ENCODE measurements at regions not wholly inside any gene's neighbourhood (a gene's known extent, or its start where the extent isn't known, plus 50 kb on each side); places are given as distances from the start of the nearest gene placed in this dataset.

DNA sequence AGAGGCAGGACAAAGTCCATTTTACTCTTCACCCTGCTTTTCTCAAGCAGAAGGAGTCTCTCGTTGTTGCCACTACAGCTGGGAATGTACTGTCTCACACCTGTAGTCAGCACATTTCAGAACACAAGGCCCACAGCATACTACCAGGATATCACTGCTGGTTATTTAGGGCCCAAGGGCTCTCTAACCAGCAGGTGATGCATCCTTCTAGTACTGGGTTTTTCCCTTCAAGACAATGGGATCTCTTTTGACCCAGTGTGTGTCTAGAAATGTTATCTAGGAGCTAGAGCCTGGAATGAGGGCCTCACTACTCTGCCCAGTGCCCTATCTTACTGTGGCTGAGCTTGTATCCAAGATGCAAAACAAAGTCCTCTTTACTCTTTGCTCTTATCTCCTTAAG, 235.1 kb upstream of the PRR16 start:
- Histone ChIP-seq H3K27me3 (no peaks in the 10 kb centered on the region), H3K4me1 (replicated peaks in 1 of 2) (no peaks in the 10 kb centered on the region), H3K4me3 (no peak overlapping the region), H3K9me3 (replicated peaks in 1 of 3) (no peaks in the 10 kb centered on the region), H3K36me3 (replicated peaks in 1 of 2) (no peaks in the 10 kb centered on the region), H3K27ac (no peak overlapping the region)
- 64 to 83% (median 83%) methylated on average over 1 of the region's 1 CpG; no CpG with 5 or more reads in 1 of the 4 donors for WGBS, 4 donors
- intact Hi-C loops (cut with DNase I): no loop called here
- DNase-seq: no peak
- TF ChIP-seq, protein P1, sequence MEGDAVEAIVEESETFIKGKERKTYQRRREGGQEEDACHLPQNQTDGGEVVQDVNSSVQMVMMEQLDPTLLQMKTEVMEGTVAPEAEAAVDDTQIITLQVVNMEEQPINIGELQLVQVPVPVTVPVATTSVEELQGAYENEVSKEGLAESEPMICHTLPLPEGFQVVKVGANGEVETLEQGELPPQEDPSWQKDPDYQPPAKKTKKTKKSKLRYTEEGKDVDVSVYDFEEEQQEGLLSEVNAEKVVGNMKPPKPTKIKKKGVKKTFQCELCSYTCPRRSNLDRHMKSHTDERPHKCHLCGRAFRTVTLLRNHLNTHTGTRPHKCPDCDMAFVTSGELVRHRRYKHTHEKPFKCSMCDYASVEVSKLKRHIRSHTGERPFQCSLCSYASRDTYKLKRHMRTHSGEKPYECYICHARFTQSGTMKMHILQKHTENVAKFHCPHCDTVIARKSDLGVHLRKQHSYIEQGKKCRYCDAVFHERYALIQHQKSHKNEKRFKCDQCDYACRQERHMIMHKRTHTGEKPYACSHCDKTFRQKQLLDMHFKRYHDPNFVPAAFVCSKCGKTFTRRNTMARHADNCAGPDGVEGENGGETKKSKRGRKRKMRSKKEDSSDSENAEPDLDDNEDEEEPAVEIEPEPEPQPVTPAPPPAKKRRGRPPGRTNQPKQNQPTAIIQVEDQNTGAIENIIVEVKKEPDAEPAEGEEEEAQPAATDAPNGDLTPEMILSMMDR (IDR thresholded peaks at IDR 0.05): no peak
- no peak for TF ChIP-seq POLR2A (IDR thresholded peaks at IDR 0.05)

- no peaks in the 10 kb centered on the region for H3K4me1 ChIP-seq (replicated peaks in 1 of 2)
- TF ChIP-seq POLR2A (IDR thresholded peaks at IDR 0.05): no peak
- TF ChIP-seq, protein P1 (IDR thresholded peaks at IDR 0.05): no peak
- H3K27me3 ChIP-seq: no peaks in the 10 kb centered on the region
- peaks cover 0 to 6% (median 0%) of the 10 kb centered on the region in 3 donors for H3K9me3 ChIP-seq (replicated peaks in 1 of 3)
- H3K4me3 ChIP-seq: no peak overlapping the region
- 96 to 100% (median 99%) methylated on average over 1 of the region's 1 CpG for WGBS, 4 donors
- intact Hi-C loops (cut with DNase I): no loop called here
- DNase-seq: no peak
- H3K27ac ChIP-seq: no peak overlapping the region
- H3K36me3 ChIP-seq (replicated peaks in 1 of 2): no peaks in the 10 kb centered on the region
Measured at GRCh38 chr5:120231563-120231962, 232.5 kb upstream of the PRR16 start.

DNA sequence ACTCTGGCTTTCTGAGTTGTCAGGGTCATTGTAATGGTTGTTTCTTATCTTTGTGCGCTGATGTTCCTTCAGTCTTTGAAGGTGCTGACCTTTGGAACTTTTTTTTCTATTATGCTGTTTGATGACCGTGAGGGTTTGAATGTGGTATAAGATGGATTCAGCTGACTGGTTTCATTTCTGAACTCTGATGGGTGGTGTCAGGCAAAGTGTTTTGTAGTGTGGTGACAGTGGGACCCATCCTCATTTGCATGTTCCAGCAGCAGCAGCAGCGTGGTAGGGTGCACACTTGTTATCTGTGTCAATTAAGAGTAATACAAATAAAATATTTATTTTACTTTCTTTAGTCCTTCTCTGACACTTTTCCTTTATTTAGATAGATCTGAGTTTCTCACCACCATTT, 227.7 kb upstream of the PRR16 start:
- 74 to 83% (median 78%) methylated on average over 3 of the region's 3 CpGs for WGBS, 4 donors
- no peaks in the 10 kb centered on the region for H3K27me3 ChIP-seq
- no peak for TF ChIP-seq POLR2A (IDR thresholded peaks at IDR 0.05)
- TF ChIP-seq, protein P1 (IDR thresholded peaks at IDR 0.05): no peak
- no peak overlapping the region for H3K27ac ChIP-seq
- H3K4me1 ChIP-seq (replicated peaks in 1 of 2): no peaks in the 10 kb centered on the region
- intact Hi-C loops (cut with DNase I): no loop called here
- no peaks in the 10 kb centered on the region for H3K36me3 ChIP-seq (replicated peaks in 1 of 2)
- H3K4me3 ChIP-seq: no peak overlapping the region
- no peak for DNase-seq
- H3K9me3 ChIP-seq (replicated peaks in 1 of 3): peaks cover 0 to 6% (median 0%) of the 10 kb centered on the region in 3 donors

DNA sequence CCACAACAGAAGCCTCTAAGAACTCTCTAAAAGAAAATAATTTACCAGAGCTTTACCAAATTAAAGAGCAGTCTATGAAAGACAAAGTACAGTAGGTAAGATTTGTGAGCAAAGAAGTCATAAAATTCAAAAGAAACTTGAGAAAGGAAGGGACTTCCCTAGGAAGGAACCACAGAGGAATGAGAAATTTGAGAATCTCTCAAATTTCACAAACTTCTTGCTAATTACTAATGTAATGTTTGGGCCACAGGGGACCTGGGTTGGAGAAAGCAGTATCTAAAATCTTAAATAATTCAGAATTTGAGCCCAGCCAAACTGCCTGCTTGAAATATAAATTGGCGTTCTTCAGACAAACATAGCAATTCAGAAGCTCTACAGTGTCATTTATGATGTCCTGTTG, 225.0 kb upstream of the PRR16 start:
- Histone ChIP-seq H3K4me3 (no peak overlapping the region), H3K27me3 (no peaks in the 10 kb centered on the region), H3K36me3 (replicated peaks in 1 of 2) (no peaks in the 10 kb centered on the region), H3K27ac (no peak overlapping the region), H3K9me3 (replicated peaks in 1 of 3) (peaks cover 0 to 6% (median 0%) of the 10 kb centered on the region in 3 donors), H3K4me1 (replicated peaks in 1 of 2) (no peaks in the 10 kb centered on the region)
- intact Hi-C loops (cut with DNase I): no loop called here
- DNase-seq: no peak
- 68 to 83% (median 77%) methylated on average over 1 of the region's 1 CpG for WGBS, 4 donors
- TF ChIP-seq, protein P1 (IDR thresholded peaks at IDR 0.05): no peak
- TF ChIP-seq POLR2A (IDR thresholded peaks at IDR 0.05): no peak
